Mammary epithelial cell (primary cell): ENCODE measurements at regions not wholly inside any gene's neighbourhood (a gene's known extent, or its start where the extent isn't known, plus 50 kb on each side); places are given as distances from the start of the nearest gene placed in this dataset.

Experiments used
- EZH2 ChIP-seq: IDR thresholded peaks from 2 replicates; pipeline ENCODE4 v1.6.1; 2012; ENCODE audit warnings: low read length, inconsistent platforms, borderline replicate concordance
- TF ChIP-seq, protein P1 (sequence below), 2 donors: IDR thresholded peaks in 1 of 2; conservative IDR thresholded peaks in 1 of 2; 2 replicates each; pipeline ENCODE4 v1.5.1; 2011 to 2012; ENCODE audit warnings: inconsistent platforms in 2 of 2, low read length in 2 of 2, mild to moderate bottlenecking in 2 of 2, control low read depth in 1 of 2, low read depth in 1 of 2; ENCODE audit not compliant: insufficient read depth in 1 of 2; ENCODE audit errors: extremely low read depth in 1 of 2

DNA sequence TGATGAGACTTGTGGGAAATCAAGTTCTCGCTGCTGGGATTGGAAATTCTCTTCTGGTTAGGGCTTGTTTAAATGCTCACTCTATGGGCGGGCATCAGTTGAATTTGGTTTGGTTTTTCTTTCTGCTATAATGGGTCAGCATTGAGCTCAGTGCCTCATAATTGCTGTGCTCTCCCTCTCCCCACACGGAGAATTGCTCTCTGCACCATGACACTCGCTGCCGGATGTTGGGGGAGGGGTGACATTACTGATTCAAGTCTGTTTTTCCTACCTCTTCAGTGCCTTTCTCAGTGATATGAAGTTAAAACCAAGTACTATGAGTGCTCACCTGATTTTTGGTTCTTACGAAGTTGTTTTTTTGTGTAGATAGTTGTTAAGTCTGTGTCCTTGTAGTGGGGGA, 599.6 kb downstream of the EPM2A start:
- TF ChIP-seq, protein P1, sequence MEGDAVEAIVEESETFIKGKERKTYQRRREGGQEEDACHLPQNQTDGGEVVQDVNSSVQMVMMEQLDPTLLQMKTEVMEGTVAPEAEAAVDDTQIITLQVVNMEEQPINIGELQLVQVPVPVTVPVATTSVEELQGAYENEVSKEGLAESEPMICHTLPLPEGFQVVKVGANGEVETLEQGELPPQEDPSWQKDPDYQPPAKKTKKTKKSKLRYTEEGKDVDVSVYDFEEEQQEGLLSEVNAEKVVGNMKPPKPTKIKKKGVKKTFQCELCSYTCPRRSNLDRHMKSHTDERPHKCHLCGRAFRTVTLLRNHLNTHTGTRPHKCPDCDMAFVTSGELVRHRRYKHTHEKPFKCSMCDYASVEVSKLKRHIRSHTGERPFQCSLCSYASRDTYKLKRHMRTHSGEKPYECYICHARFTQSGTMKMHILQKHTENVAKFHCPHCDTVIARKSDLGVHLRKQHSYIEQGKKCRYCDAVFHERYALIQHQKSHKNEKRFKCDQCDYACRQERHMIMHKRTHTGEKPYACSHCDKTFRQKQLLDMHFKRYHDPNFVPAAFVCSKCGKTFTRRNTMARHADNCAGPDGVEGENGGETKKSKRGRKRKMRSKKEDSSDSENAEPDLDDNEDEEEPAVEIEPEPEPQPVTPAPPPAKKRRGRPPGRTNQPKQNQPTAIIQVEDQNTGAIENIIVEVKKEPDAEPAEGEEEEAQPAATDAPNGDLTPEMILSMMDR (conservative IDR thresholded peaks at IDR 0.05 in 1 of 2, IDR thresholded peaks at IDR 0.05 in 1 of 2; ENCODE audit: extremely low read depth in 1 of 2, insufficient read depth in 1 of 2, low read depth in 1 of 2, low read length in 2 of 2) = no peak
- TF ChIP-seq EZH2 = no peak
